GM21717 (cell line): ENCODE measurements at regions not wholly inside any gene's neighbourhood (a gene's known extent, or its start where the extent isn't known, plus 50 kb on each side); places are given as distances from the start of the nearest gene placed in this dataset.

ENCODE experiments used
- ATAC-seq: cut with Tn5 transposase; IDR thresholded peaks from one replicate; pipeline ENCODE4 v1.9.1; 2021; ENCODE audit warnings: mild to moderate bottlenecking, moderate library complexity; ENCODE audit not compliant: unreplicated experiment

- ATAC-seq, result no peak
Measured at GRCh38 chrX:43493756-43494155, 162.3 kb upstream of the MAOA start.

- no peak for ATAC-seq
Measured at GRCh38 chrX:43500246-43500645, 155.9 kb upstream of the MAOA start.

GRCh38 chrX:43500996-43501694, 155.0 kb upstream of the MAOA start:
- no peak for ATAC-seq

- no peak for ATAC-seq
Measured at GRCh38 chrX:43504394-43504793, 151.7 kb upstream of the MAOA start.

GRCh38 chrX:43505769-43506168, 150.3 kb upstream of the MAOA start:
- no peak for ATAC-seq

GRCh38 chrX:43508694-43509093, 147.4 kb upstream of the MAOA start:
- ATAC-seq, result no peak

- no peak for ATAC-seq
Measured at GRCh38 chrX:43510209-43510608, 145.9 kb upstream of the MAOA start.

- ATAC-seq, result no peak
Measured at GRCh38 chrX:43513085-43513484, 143.0 kb upstream of the MAOA start.

GRCh38 chrX:43514820-43515219, 141.3 kb upstream of the MAOA start:
- no peak for ATAC-seq

- no peak for ATAC-seq
Measured at GRCh38 chrX:43522582-43522981, 133.5 kb upstream of the MAOA start.

- ATAC-seq, result no peak
Measured at GRCh38 chrX:43525901-43526610, 130.0 kb upstream of the MAOA start.

GRCh38 chrX:43526878-43527277, 129.2 kb upstream of the MAOA start:
- ATAC-seq, result no peak

- ATAC-seq, result no peak
Measured at GRCh38 chrX:43527801-43528200, 128.3 kb upstream of the MAOA start.

- ATAC-seq, result no peak
Measured at GRCh38 chrX:43530837-43531236, 125.3 kb upstream of the MAOA start.

- no peak for ATAC-seq
Measured at GRCh38 chrX:43540318-43540717, 115.8 kb upstream of the MAOA start.

- ATAC-seq, result no peak
Measured at GRCh38 chrX:43551590-43551989, 104.5 kb upstream of the MAOA start.

GRCh38 chrX:43552156-43552555, 103.9 kb upstream of the MAOA start:
- ATAC-seq, result no peak

- no peak for ATAC-seq
Measured at GRCh38 chrX:43552703-43553102, 103.4 kb upstream of the MAOA start.

- no peak for ATAC-seq
Measured at GRCh38 chrX:43553257-43553656, 102.8 kb upstream of the MAOA start.

GRCh38 chrX:43556207-43556606, 99.9 kb upstream of the MAOA start:
- no peak for ATAC-seq

GRCh38 chrX:43557792-43558191, 98.3 kb upstream of the MAOA start:
- no peak for ATAC-seq

GRCh38 chrX:43559644-43560043, 96.5 kb upstream of the MAOA start:
- no peak for ATAC-seq
